HL-60 (cell line): ENCODE measurements at regions not wholly inside any gene's neighbourhood (a gene's known extent, or its start where the extent isn't known, plus 50 kb on each side); places are given as distances from the start of the nearest gene placed in this dataset.

Source experiments
- DNase-seq, 2 experiments: peaks; one replicate each; pipeline ENCODE4 v3.0.0-alpha.2; 2010 to 2020; ENCODE audit warnings: low read depth in 1 of 2, low spot score in 1 of 2
- H3K27ac ChIP-seq: fragments of 250-450 bp; sonication (Bioruptor Pico); replicated peaks from 2 replicates; pipeline ENCODE4 v1.5.1; 2020; ENCODE audit warnings: mild to moderate bottlenecking, moderate library complexity
- H3K27me3 ChIP-seq: fragments of 250-450 bp; sonication (Bioruptor Pico); 2 replicates; pipeline ENCODE4 v1.5.1; 2021; ENCODE audit warnings: mild to moderate bottlenecking, moderate library complexity; ENCODE audit not compliant: insufficient read depth, poor library complexity, severe bottlenecking
- H3K4me3 ChIP-seq: replicated peaks from 2 replicates; pipeline ENCODE4 v1.5.1; 2011; ENCODE audit warnings: mild to moderate bottlenecking, control low read depth, low read length; ENCODE audit not compliant: insufficient read depth
- CTCF ChIP-seq: IDR thresholded peaks from one replicate; pipeline ENCODE4 v1.5.1; 2011; ENCODE audit warnings: low read length, control low read depth, inconsistent platforms; ENCODE audit not compliant: insufficient read depth
- GABPA ChIP-seq: IDR thresholded peaks from 2 replicates; pipeline ENCODE4 v1.6.1; 2012; ENCODE audit warnings: low read depth
- POLR2AphosphoS5 ChIP-seq: IDR thresholded peaks from 2 replicates; pipeline ENCODE4 v1.6.1; 2012; ENCODE audit warnings: low read depth
- REST ChIP-seq: IDR thresholded peaks from 2 replicates; pipeline ENCODE4 v1.6.1; 2012; ENCODE audit warnings: low read depth; ENCODE audit not compliant: insufficient replicate concordance
- SPI1 ChIP-seq: IDR thresholded peaks from 2 replicates; pipeline ENCODE4 v1.6.1; 2012; ENCODE audit warnings: low read depth, mild to moderate bottlenecking, borderline replicate concordance

- H3K27ac ChIP-seq = no peak overlapping the region
- no peak for DNase-seq
- peaks cover 6% of the 10 kb centered on the region for H3K27me3 ChIP-seq
- TF ChIP-seq CTCF (no peak), GABPA (no peak)
- no peak overlapping the region for H3K4me3 ChIP-seq
Measured at GRCh38 chr10:124222318-124222987, 129.1 kb upstream of the CHST15 start.

- no peak overlapping the region for H3K27ac ChIP-seq
- H3K4me3 ChIP-seq = no peak overlapping the region
- DNase-seq = no peak
- peaks cover 6% of the 10 kb centered on the region for H3K27me3 ChIP-seq
- TF ChIP-seq GABPA = no peak
- TF ChIP-seq REST = no peak
- TF ChIP-seq SPI1 = no peak
- no peak for TF ChIP-seq POLR2AphosphoS5
- TF ChIP-seq CTCF = no peak
Measured at GRCh38 chr10:124221356-124222317, 128.2 kb upstream of the CHST15 start.

GRCh38 chr10:124220971-124221355 is 127.6 kb upstream of the CHST15 start:
- Histone ChIP-seq H3K27ac (no peak overlapping the region), H3K4me3 (no peak overlapping the region), H3K27me3 (peaks cover 6% of the 10 kb centered on the region)
- DNase-seq = no peak
- no peak for TF ChIP-seq POLR2AphosphoS5
- no peak for TF ChIP-seq SPI1
- TF ChIP-seq REST = no peak
- no peak for TF ChIP-seq CTCF
- TF ChIP-seq GABPA = no peak
